GM21515 (cell line): ENCODE measurements at regions not wholly inside any gene's neighbourhood (a gene's known extent, or its start where the extent isn't known, plus 50 kb on each side); places are given as distances from the start of the nearest gene placed in this dataset.
"Not testable (repeated sequence)": the region's sequence is repeated elsewhere in the genome, so short reads cannot be mapped to it uniquely, and the experiment has no call there.

ENCODE experiments used
- ATAC-seq: cut with Tn5 transposase; IDR thresholded peaks from one replicate; pipeline ENCODE4 v1.9.1; 2021; ENCODE audit not compliant: unreplicated experiment

DNA sequence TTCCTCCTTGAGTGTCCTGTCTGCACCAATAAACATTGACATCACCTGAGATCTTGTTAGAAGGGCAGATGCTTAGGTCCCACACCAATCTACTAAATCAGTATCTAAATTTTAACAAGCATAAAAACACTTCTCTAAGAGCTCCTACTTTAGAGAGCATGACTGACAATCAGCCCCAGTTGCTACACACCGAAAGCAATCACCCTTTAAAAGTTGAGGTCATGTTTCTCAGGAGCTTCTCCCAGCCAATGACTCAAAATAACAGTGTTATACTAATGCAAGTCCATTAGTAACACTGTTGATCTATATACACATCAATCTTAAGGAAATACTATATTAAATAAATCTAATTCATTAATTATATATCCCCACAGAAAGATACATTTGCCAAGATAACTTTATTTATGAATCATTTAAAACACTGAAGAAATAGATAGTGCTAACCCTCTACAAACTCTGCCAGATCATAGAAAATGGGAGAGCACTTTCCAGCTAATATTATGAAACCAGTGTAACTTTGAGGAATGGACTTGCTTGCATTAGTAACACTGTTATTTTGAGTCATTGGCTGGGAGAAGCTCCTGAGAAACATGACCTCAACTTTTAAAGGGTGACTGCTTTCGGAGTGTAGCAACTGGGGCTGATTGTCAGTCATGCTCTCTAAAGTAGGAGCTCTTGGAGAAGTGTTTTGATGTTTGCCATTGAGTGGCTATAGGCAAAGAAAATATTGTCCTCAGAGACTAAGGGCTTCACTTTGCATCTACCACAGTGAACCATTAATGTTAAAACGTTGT lies 109.8 kb upstream of the HDX start:
- no peak for ATAC-seq

DNA sequence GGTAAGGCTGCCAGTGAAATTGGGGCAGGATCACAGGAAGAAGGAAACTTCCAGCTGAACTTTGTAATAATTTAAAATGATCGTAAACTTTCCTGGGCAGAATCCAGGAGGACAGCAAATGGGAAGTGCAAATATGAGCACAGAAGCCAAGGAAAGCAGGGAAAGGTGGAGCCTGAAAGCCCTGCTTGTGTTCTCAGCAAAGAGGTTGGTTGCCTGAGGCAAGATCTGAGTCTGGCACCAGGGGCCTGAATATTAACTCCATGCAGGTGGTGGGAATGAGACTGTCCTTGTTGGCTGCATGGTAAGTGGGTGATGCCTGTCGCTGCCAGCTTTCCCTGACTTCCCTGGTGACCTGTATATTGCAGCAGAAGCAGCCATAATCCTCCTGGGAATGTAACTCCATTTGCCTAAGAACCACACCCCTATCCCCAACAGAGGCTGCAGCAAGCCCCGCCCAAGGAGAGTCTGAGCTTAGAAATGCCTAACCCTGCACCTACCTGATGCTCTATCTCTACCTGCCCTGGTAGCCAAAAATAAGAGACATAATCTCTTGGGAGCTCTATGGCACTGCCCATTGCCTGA lies 132.0 kb upstream of the HDX start:
- ATAC-seq: no peak

GRCh38 chrX:84666086-84666485 lies 163.8 kb upstream of the HDX start:
- ATAC-seq: no peak

DNA sequence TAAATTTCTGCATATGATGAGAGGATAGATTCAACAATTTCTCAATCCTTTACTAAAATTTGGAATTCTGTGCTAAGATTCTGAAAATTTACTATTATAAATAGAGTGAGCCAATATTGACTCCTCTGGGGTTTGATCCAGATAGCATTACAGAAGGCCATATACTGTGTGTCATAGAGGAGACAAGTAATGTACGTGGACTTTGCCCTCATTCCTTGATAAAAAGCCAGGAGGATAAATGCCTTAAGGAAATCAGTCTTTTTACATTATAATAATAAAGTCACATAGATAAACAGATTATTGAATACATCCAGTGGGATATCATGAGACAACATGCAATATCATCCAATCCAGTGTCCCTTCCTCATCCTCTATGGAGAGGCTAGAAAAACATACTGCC lies 188.0 kb upstream of the HDX start:
- no peak for ATAC-seq

GRCh38 chrX:84709987-84710386 lies 207.7 kb upstream of the HDX start:
- ATAC-seq: no peak

- no peak for ATAC-seq
These were observed 208.4 kb upstream of the HDX start for GRCh38 chrX:84710611-84711010.

DNA sequence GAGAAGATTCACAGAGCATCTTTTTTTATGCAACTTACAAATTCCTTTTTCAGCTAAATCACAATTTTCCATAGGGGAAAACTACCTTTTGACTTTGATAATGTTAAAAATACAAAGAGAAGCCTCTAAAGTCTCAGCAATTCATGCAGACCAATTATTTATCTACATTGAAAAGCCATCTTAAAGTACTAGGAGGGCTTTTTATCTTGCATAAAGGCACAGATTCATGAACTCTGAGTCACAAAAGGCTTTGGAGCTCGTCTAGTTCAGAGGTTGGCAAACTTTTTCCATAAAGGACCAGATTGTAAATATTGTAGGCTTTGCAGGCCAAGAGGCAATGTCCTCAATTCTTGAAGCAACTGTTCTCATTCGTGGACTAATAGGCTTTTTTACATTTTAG lies 210.4 kb upstream of the HDX start:
- no peak for ATAC-seq

- ATAC-seq: no peak
These were observed 213.1 kb upstream of the HDX start for GRCh38 chrX:84715315-84715714.

DNA sequence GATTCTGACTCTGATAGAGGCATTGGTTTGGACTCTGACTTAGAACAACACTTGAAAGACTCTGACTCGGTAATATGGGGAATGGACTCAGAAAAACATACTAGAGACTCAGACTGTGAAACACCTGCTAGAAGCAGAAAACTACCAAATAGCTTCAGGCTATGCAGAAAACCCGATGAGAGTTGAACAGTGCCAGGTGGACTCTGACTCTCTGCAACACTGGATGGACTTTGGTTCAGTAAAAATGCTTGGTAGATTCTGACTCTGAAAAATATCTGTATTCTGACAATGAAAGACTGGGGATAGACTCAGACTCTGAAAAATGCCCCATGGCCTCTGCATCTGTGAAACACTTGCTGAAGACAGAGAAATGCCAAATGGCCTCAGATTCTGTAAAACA lies 215.1 kb upstream of the HDX start:
- ATAC-seq: no peak

- ATAC-seq: no peak
These were observed 219.2 kb upstream of the HDX start for GRCh38 chrX:84721416-84721815.

- no peak for ATAC-seq
These were observed 222.3 kb upstream of the HDX start for GRCh38 chrX:84724576-84724975.

DNA sequence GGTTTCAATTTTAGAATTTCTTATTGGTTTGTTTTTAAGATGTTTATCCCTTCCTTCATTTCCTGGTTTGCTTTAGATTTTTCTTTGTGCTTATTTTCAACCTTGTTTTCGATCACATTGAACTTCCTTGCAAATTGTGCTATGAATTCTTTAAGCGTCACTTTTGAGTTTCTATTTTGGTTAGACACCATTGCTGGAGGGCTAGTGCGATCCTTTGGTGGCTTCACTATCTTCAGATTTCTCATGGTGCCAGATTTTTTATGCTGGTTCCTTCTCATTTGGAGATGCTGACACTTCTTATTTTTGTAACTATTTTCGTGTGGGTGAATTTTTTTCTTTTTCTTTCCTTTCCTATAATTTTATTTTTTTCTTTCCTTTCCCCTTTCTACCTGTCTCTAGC lies 227.2 kb upstream of the HDX start:
- no peak for ATAC-seq

GRCh38 chrX:84729809-84730208 lies 227.6 kb upstream of the HDX start:
- ATAC-seq: peak; percentile 100

DNA sequence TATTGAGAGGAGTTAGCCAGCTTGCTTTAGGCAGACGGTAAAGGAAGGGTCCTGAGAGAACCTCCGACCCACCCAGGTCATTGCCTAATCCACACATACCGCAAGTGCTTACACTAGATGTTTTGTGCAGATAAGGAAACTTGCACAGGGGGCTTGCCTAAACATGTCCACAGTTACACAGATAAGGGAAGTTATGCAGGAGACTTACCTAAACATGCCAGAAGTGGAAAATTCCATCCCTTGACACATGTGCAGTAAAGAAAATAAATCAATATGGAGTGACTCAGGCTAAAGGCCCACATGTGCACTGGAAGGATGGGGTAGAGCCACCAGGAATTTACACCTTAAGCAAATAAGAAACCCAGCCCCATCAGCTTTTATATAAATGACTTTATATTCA lies 232.8 kb upstream of the HDX start:
- ATAC-seq: no peak

DNA sequence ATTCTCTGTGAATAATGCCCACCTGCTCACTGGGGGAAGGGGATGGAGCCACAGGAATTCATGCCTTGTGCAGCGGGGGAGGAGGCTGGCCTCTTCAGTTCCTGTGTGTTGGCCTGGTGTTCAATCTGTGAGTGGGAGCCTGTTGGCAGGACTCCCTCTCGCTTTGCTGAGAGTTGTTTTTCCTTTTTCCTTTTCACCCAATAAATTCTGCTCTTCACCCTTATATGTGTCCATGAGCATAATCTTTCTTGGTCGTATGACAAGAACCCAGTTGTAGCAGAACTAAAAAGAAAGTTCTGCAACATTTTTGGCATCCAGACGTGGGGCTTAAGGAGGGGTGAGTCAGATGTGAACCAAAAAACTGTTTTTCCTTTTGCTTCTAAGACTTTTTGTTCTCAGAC lies 235.2 kb upstream of the HDX start:
- ATAC-seq: no peak

DNA sequence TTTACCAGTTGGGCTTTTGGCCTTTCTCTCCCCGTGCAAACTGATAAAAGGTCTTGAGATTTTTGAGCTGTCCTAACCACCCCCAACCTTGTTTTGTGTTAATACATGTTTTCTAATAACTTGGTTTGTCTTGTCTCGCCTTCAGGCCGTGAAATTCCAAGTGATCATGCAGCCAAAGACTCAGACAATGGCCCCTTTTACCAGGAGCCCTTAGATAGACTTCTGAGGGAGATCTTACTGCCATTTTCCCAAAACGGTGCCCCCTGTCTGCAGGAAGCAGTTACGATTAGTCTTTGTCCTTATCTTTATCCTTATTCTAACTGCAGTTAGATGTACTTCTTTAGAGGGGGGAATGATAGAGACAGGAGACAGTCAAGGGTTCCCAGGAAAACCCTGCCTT lies 245.3 kb upstream of the HDX start:
- ATAC-seq: no peak

DNA sequence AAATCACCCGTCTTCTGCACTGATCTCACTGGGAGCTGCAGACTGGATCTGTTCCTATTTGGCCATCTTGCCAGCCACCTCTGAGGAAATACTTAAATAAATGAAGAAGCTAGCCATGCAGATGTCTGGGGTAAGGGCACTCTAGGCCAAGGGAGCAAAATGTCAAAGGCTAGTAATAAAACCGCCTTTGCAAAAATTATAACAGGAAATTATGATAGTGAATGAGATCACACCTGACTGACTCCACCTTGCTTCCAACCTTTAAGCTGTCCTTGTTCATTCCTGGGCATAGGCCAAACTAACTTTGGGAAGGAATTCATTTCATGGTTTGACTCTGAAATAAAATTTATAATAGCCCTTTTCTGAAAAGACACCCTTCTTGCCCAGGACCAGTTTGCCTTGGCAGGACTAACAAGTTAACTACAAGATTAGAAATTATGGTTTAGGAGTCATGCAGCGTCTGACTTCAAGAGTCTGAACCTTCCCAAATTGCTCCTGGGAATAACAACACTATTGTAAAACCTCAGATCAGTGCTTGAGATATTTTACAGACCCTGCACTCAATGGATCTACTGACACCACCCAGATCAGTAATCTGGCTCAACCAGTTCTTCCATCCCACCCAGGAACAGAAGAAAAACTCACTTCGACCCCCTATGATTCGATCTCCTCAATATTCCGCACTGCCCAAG lies 246.9 kb upstream of the HDX start:
- no peak for ATAC-seq

- ATAC-seq: no peak
These were observed 243.1 kb upstream of the APOOL start for GRCh38 chrX:84760560-84760959.

DNA sequence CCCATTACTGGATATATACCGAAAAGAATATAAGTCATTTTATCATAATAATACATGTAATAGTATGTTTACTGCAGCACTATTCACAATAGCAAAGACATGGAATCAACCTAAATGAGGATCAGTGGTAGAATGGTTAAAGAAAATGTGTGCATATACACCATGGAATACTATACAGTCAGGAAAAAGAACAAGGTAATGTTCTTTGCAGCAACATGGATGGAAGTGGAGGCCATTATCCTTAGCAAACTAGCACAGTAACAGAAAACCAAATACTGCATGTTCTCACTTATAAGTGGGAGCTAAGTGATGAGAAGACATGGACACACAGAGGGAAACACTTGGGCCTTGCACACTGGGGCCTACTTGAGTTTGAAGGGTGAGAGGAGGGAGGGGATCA lies 207.4 kb upstream of the APOOL start:
- ATAC-seq: no peak

GRCh38 chrX:84830836-84831235 lies 172.8 kb upstream of the APOOL start:
- no peak for ATAC-seq

GRCh38 chrX:84846541-84846940 lies 157.1 kb upstream of the APOOL start:
- not testable (repeated sequence) for ATAC-seq

DNA sequence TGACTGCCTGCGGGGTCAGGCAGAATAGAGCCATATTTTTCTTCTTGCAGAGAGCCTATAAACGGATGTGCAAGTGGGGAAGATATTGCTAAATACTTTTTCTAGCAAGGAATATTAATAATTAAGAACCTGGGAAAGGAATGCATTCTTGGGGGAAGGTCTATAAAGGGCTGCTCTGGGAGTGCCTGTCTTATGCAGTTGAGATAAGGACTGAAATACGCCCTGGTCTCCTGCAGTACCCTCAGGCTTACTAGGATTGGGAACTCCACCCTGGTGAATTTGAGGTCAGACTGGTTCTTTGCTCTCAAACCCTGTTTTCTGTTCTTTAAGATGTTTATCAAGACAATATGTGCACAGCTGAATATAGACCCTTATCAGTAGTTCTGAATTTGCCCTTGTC lies 152.5 kb upstream of the APOOL start:
- ATAC-seq: not testable (repeated sequence)
